ENCODE measurements at regions not wholly inside any gene's neighbourhood (a gene's known extent, or its start where the extent isn't known, plus 50 kb on each side); places are given as distances from the start of the nearest gene placed in this dataset.

- H3K9me3 ChIP-seq, result no peaks in the 10 kb centered on the region
- no peaks in the 10 kb centered on the region for H3K36me3 ChIP-seq
- H3K4me1 ChIP-seq, result no peaks in the 10 kb centered on the region
- no peak for ATAC-seq
- no peak for DNase-seq
- intact Hi-C loops (cut with DNase I), result no loop called here
- H3K27ac ChIP-seq, result no peak overlapping the region
- TF ChIP-seq, protein P1, sequence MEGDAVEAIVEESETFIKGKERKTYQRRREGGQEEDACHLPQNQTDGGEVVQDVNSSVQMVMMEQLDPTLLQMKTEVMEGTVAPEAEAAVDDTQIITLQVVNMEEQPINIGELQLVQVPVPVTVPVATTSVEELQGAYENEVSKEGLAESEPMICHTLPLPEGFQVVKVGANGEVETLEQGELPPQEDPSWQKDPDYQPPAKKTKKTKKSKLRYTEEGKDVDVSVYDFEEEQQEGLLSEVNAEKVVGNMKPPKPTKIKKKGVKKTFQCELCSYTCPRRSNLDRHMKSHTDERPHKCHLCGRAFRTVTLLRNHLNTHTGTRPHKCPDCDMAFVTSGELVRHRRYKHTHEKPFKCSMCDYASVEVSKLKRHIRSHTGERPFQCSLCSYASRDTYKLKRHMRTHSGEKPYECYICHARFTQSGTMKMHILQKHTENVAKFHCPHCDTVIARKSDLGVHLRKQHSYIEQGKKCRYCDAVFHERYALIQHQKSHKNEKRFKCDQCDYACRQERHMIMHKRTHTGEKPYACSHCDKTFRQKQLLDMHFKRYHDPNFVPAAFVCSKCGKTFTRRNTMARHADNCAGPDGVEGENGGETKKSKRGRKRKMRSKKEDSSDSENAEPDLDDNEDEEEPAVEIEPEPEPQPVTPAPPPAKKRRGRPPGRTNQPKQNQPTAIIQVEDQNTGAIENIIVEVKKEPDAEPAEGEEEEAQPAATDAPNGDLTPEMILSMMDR (IDR thresholded peaks at IDR 0.05), result no peak
- no peak for TF ChIP-seq POLR2A (IDR thresholded peaks at IDR 0.05)
- H3K4me3 ChIP-seq, result no peak overlapping the region
- H3K27me3 ChIP-seq, result no peaks in the 10 kb centered on the region
Observed at GRCh38 chr12:48265777-48266176, 62.7 kb upstream of the OR10AD1 start.

- no peaks in the 10 kb centered on the region for H3K27me3 ChIP-seq
- H3K4me1 ChIP-seq, result no peaks in the 10 kb centered on the region
- H3K9me3 ChIP-seq, result peaks cover 0 to 1% (median 0%) of the 10 kb centered on the region in 12 donors
- ATAC-seq (no peak), DNase-seq (no peak)
- H3K4me3 ChIP-seq, result no peak overlapping the region
- TF ChIP-seq POLR2A (IDR thresholded peaks at IDR 0.05), result no peak
- TF ChIP-seq, protein P1 (IDR thresholded peaks at IDR 0.05), result no peak
- no peak overlapping the region for H3K27ac ChIP-seq
- H3K36me3 ChIP-seq, result no peaks in the 10 kb centered on the region
- 33 to 52% (median 40%) methylated on average over 1 of the region's 1 CpG for WGBS, 4 donors
- intact Hi-C loops (cut with DNase I), result no loop called here
Observed at GRCh38 chr12:48263617-48264016, 60.5 kb upstream of the OR10AD1 start.

DNA sequence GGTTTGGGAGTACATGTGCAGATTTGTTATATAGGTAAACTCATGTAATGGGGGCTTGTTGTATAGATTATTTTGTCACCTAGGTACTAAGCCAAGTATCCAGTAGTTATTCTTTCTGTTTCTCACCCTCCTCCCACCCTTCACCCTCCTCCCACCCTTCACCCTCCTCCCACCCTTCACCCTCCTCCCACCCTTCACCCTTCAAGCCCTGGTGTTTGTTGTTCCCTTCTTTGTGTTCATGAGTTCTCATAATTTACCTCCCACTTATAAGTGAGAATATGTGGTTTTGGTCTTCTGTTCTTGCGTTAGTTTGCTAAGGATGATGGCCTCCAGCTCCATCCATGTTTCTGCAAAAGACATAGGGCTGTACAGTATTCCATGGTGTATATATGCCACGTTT, 58.7 kb upstream of the OR10AD1 start:
- no peak overlapping the region for H3K27ac ChIP-seq
- H3K4me1 ChIP-seq, result no peaks in the 10 kb centered on the region
- H3K27me3 ChIP-seq, result no peaks in the 10 kb centered on the region
- 60 to 66% (median 62%) methylated on average over 2 of the region's 2 CpGs for WGBS, 4 donors
- TF ChIP-seq, protein P1 (IDR thresholded peaks at IDR 0.05), result no peak
- no peak for TF ChIP-seq POLR2A (IDR thresholded peaks at IDR 0.05)
- no peaks in the 10 kb centered on the region for H3K36me3 ChIP-seq
- no peak for ATAC-seq
- intact Hi-C loops (cut with DNase I), result no loop called here
- H3K9me3 ChIP-seq, result peaks cover 0 to 4% (median 0%) of the 10 kb centered on the region in 12 donors
- no peak overlapping the region for H3K4me3 ChIP-seq
- no peak for DNase-seq

Measured in heart left ventricle (tissue), 16 donors.